SK-N-MC (cell line): ENCODE measurements at regions not wholly inside any gene's neighbourhood (a gene's known extent, or its start where the extent isn't known, plus 50 kb on each side); places are given as distances from the start of the nearest gene placed in this dataset.

Experiments used
- DNase-seq: peaks from one replicate; pipeline ENCODE4 v3.0.0-alpha.2; 2011; ENCODE audit warnings: low read depth, low spot score
- H3K27ac ChIP-seq: fragments of 200-600 bp; sonication (generic); 2 replicates; pipeline ENCODE4 v1.5.1; 2016; ENCODE audit warnings: mixed run types
- H3K36me3 ChIP-seq: fragments of 200-600 bp; sonication (generic); 2 replicates; pipeline ENCODE4 v1.6.1; 2017; ENCODE audit warnings: antibody characterized with exemption, low read length, mixed read lengths; ENCODE audit not compliant: insufficient read depth
- H3K4me3 ChIP-seq: fragments of 200-600 bp; sonication (generic); 2 replicates; pipeline ENCODE4 v1.5.1; 2016
- H3K9ac ChIP-seq: fragments of 200-600 bp; sonication (generic); 2 replicates; pipeline ENCODE4 v1.8.0; 2017; ENCODE audit warnings: mixed run types, mixed read lengths; ENCODE audit not compliant: insufficient read length
- H3K9me3 ChIP-seq: fragments of 200-600 bp; sonication (generic); 2 replicates; pipeline ENCODE4 v1.6.1; 2017; ENCODE audit warnings: low read depth, mild to moderate bottlenecking, antibody characterized with exemption, low read length, moderate library complexity, mixed read lengths
- EZH2 ChIP-seq: fragments of 200-600 bp; sonication (generic); IDR thresholded peaks from one replicate; pipeline ENCODE4 v1.6.1; 2017; ENCODE audit warnings: antibody characterized with exemption
- FOXP2 ChIP-seq: optimal IDR thresholded peaks from 2 replicates; pipeline ENCODE3; 2011; ENCODE audit warnings: mild to moderate bottlenecking, moderate library complexity; ENCODE audit not compliant: insufficient read depth; ENCODE audit errors: extremely low read length, control extremely low read depth
- POLR2AphosphoS5 ChIP-seq: IDR thresholded peaks from 2 replicates; pipeline ENCODE4 v1.6.1; 2012; ENCODE audit warnings: mild to moderate bottlenecking, low read depth, low read length, borderline replicate concordance

- Histone ChIP-seq H3K27ac (no peak overlapping the region), H3K4me3 (no peak overlapping the region), H3K36me3 (no peaks in the 10 kb centered on the region), H3K9me3 (no peaks in the 10 kb centered on the region; the same call in 1 of the 2 replicates), H3K9ac (no peak overlapping the region)
- TF ChIP-seq POLR2AphosphoS5, result no peak
- TF ChIP-seq FOXP2, result no peak
- no peak for TF ChIP-seq EZH2
- no peak for DNase-seq
Measured at GRCh38 chr19:30272554-30272953, 99.6 kb upstream of the ZNF536 start.

- Histone ChIP-seq H3K36me3 (no peaks in the 10 kb centered on the region), H3K27ac (no peak overlapping the region), H3K4me3 (no peak overlapping the region), H3K9ac (no peak overlapping the region), H3K9me3 (no peaks in the 10 kb centered on the region; the same call in 1 of the 2 replicates)
- no peak for TF ChIP-seq FOXP2
- TF ChIP-seq POLR2AphosphoS5, result no peak
- no peak for TF ChIP-seq EZH2
- DNase-seq, result no peak
Measured at GRCh38 chr19:30273184-30273583, 99.0 kb upstream of the ZNF536 start.

- Histone ChIP-seq H3K27ac (no peak overlapping the region), H3K36me3 (no peaks in the 10 kb centered on the region), H3K9ac (no peak overlapping the region), H3K4me3 (no peak overlapping the region), H3K9me3 (no peaks in the 10 kb centered on the region; the same call in 1 of the 2 replicates)
- no peak for TF ChIP-seq POLR2AphosphoS5
- no peak for TF ChIP-seq FOXP2
- no peak for TF ChIP-seq EZH2
- no peak for DNase-seq
Measured at GRCh38 chr19:30274987-30275386, 97.2 kb upstream of the ZNF536 start.

- Histone ChIP-seq H3K9ac (no peak overlapping the region), H3K9me3 (no peaks in the 10 kb centered on the region; the same call in 1 of the 2 replicates), H3K4me3 (no peak overlapping the region), H3K36me3 (no peaks in the 10 kb centered on the region), H3K27ac (no peak overlapping the region)
- DNase-seq, result no peak
- no peak for TF ChIP-seq POLR2AphosphoS5
- no peak for TF ChIP-seq FOXP2
- no peak for TF ChIP-seq EZH2
Measured at GRCh38 chr19:30276011-30276882, 95.9 kb upstream of the ZNF536 start.

GRCh38 chr19:30276883-30277280 is 95.3 kb upstream of the ZNF536 start:
- Histone ChIP-seq H3K9ac (no peak overlapping the region), H3K4me3 (no peak overlapping the region), H3K9me3 (no peaks in the 10 kb centered on the region; the same call in 1 of the 2 replicates), H3K27ac (no peak overlapping the region), H3K36me3 (no peaks in the 10 kb centered on the region)
- no peak for TF ChIP-seq FOXP2
- TF ChIP-seq POLR2AphosphoS5, result no peak
- no peak for TF ChIP-seq EZH2
- no peak for DNase-seq

- H3K36me3 ChIP-seq, result no peaks in the 10 kb centered on the region
- no peak for TF ChIP-seq POLR2AphosphoS5
- no peak for TF ChIP-seq EZH2
- TF ChIP-seq FOXP2, result no peak
- no peaks in the 10 kb centered on the region for H3K9me3 ChIP-seq
- no peak for DNase-seq
- H3K9ac ChIP-seq, result no peak overlapping the region
- no peak overlapping the region for H3K4me3 ChIP-seq
- no peak overlapping the region for H3K27ac ChIP-seq
Measured at GRCh38 chr19:30277941-30278881, 94.0 kb upstream of the ZNF536 start.

GRCh38 chr19:30278882-30279254 is 93.3 kb upstream of the ZNF536 start:
- H3K4me3 ChIP-seq, result no peak overlapping the region
- DNase-seq, result no peak
- TF ChIP-seq FOXP2, result no peak
- TF ChIP-seq POLR2AphosphoS5, result no peak
- no peak for TF ChIP-seq EZH2
- no peaks in the 10 kb centered on the region for H3K9me3 ChIP-seq
- no peaks in the 10 kb centered on the region for H3K36me3 ChIP-seq
- no peak overlapping the region for H3K27ac ChIP-seq
- no peak overlapping the region for H3K9ac ChIP-seq

- no peak for DNase-seq
- Histone ChIP-seq H3K4me3 (no peak overlapping the region), H3K27ac (no peak overlapping the region), H3K9ac (no peak overlapping the region), H3K36me3 (no peaks in the 10 kb centered on the region), H3K9me3 (no peaks in the 10 kb centered on the region)
- TF ChIP-seq POLR2AphosphoS5 (no peak), FOXP2 (no peak), EZH2 (no peak)
Measured at GRCh38 chr19:30280018-30280417, 92.2 kb upstream of the ZNF536 start.
